HCT116 (cell line): ENCODE measurements at regions not wholly inside any gene's neighbourhood (a gene's known extent, or its start where the extent isn't known, plus 50 kb on each side); places are given as distances from the start of the nearest gene placed in this dataset.

Experiments
- ATAC-seq: fragments of 200-7000 bp; cut with Tn5 transposase; 2 replicates; pipeline ENCODE4 v1.9.1; 2020; ENCODE audit warnings: mild to moderate bottlenecking, moderate library complexity
- BruUV-seq: library from RNA; stranded (reverse); fragments of 400-500 nt; replicated peaks from 2 replicates; lab custom pipeline; 2021; lab: Mats Ljungman, UMichigan
- CTCF ChIA-PET: fragments of 300-600 bp; sonication (Branson Sonifier 250); formaldehyde crosslinking; loops from one replicate; lab custom pipeline; 2021; ENCODE audit warnings: antibody characterized with exemption; lab: Charles Lee
- POLR2A ChIA-PET: fragments of 300-600, 350-600 bp; sonication (Branson Sonifier 250); formaldehyde crosslinking; loops from one replicate; lab custom pipeline; 2021; ENCODE audit warnings: antibody characterized with exemption; lab: Charles Lee
- RAD21 ChIA-PET, 2 experiments: fragments of 300-600 bp; sonication (Branson Sonifier 250); formaldehyde crosslinking; loops; one replicate each; lab custom pipeline; 2023; ENCODE audit warnings: low total read pairs in 2 of 2; ENCODE audit not compliant: uncharacterized antibody in 2 of 2, unreplicated experiment in 2 of 2, low non-redundant PET in 1 of 2; lab: Charles Lee
- DNase-seq: peaks from one replicate; pipeline ENCODE4 v3.0.0-alpha.2; 2010; ENCODE audit warnings: low read depth, low spot score
- H2AFZ ChIP-seq: fragments of 200-600 bp; shearing (Covaris generic), sonication (generic); 2 replicates; pipeline ENCODE4 v1.6.1; 2017; ENCODE audit warnings: low read depth, mixed run types, mixed read lengths, antibody characterized with exemption, low read length; ENCODE audit not compliant: poor library complexity, severe bottlenecking
- H3K27ac ChIP-seq: 2 replicates; pipeline ENCODE4 v1.5.1; 2012; ENCODE audit warnings: low read depth, low read length
- H3K27me3 ChIP-seq: fragments of 200-600 bp; sonication (generic); 2 replicates; pipeline ENCODE4 v1.6.1; 2016; ENCODE audit warnings: mixed run types, low read length, mixed read lengths; ENCODE audit not compliant: insufficient read depth
- H3K36me3 ChIP-seq, 2 experiments: fragments of 200-500 bp in 1 of 2; fragments of 200-600 bp in 1 of 2; sonication (Bioruptor generic) in 1 of 2; sonication (generic) in 1 of 2; 2 replicates each; pipeline versions ENCODE4 v1.5.1 to v1.6.1; 2014 to 2016; ENCODE audit warnings: low read length in 2 of 2, inconsistent platforms in 1 of 2, mixed read lengths in 1 of 2, mixed run types in 1 of 2; ENCODE audit not compliant: insufficient read depth in 2 of 2, control insufficient read depth in 1 of 2
- H3K4me1 ChIP-seq, 2 experiments: fragments of 200-600 bp in 1 of 2; sonication (generic) in 1 of 2; 2 replicates each; pipeline versions ENCODE4 v1.5.1 to v1.6.1; 2012 to 2017; ENCODE audit warnings: low read length in 2 of 2, inconsistent platforms in 1 of 2, mild to moderate bottlenecking in 1 of 2, mixed read lengths in 1 of 2, mixed run types in 1 of 2, moderate library complexity in 1 of 2; ENCODE audit not compliant: insufficient read depth in 2 of 2, control insufficient read depth in 1 of 2
- H3K4me2 ChIP-seq: fragments of 200-600 bp; sonication (generic); 2 replicates; pipeline ENCODE4 v1.6.1; 2017; ENCODE audit warnings: mixed run types, low read length, mixed read lengths
- H3K4me3 ChIP-seq, 2 experiments: fragments of 200-600 bp in 1 of 2; sonication (generic) in 1 of 2; replicated peaks in 1 of 2; 2 replicates each; pipeline ENCODE4 v1.5.1; 2011 to 2016; ENCODE audit warnings: low read length in 2 of 2, control low read depth in 1 of 2, low read depth in 1 of 2, mild to moderate bottlenecking in 1 of 2, mixed read lengths in 1 of 2, mixed run types in 1 of 2
- H3K79me2 ChIP-seq: fragments of 200-600 bp; sonication (generic); 2 replicates; pipeline ENCODE4 v1.6.1; 2017; ENCODE audit warnings: mild to moderate bottlenecking, mixed run types, low read length, moderate library complexity, mixed read lengths; ENCODE audit not compliant: insufficient read depth
- H3K9ac ChIP-seq: fragments of 200-600 bp; sonication (generic); 2 replicates; pipeline ENCODE4 v1.6.1; 2016; ENCODE audit warnings: low read length, mixed read lengths
- H3K9me2 ChIP-seq: fragments of 200-600 bp; sonication (generic), shearing (Covaris generic); 2 replicates; pipeline ENCODE4 v1.6.1; 2017; ENCODE audit warnings: mixed run types, mild to moderate bottlenecking, moderate library complexity; ENCODE audit not compliant: insufficient read depth
- H3K9me3 ChIP-seq, 2 experiments: fragments of 200-500 bp in 1 of 2; fragments of 200-600 bp in 1 of 2; sonication (Bioruptor generic) in 1 of 2; sonication (generic) in 1 of 2; 2 replicates each; pipeline ENCODE4 v1.6.1; 2014 to 2017; ENCODE audit warnings: low read length in 2 of 2, mixed read lengths in 2 of 2, inconsistent platforms in 1 of 2, low read depth in 1 of 2, mild to moderate bottlenecking in 1 of 2, mixed run types in 1 of 2, moderate library complexity in 1 of 2; ENCODE audit not compliant: control insufficient read depth in 1 of 2, insufficient read depth in 1 of 2
- H4K20me1 ChIP-seq: fragments of 200-600 bp; sonication (generic), shearing (Covaris generic); 2 replicates; pipeline ENCODE4 v1.6.1; 2017; ENCODE audit warnings: mixed run types, mild to moderate bottlenecking, moderate library complexity; ENCODE audit not compliant: insufficient read depth
- CBX3 ChIP-seq: IDR thresholded peaks from 2 replicates; pipeline ENCODE4 v1.6.1; 2012; ENCODE audit warnings: low read depth
- CEBPB ChIP-seq: IDR thresholded peaks from 2 replicates; pipeline ENCODE4 v1.6.1; 2012; ENCODE audit warnings: low read depth
- ELF1 ChIP-seq: IDR thresholded peaks from 2 replicates; pipeline ENCODE4 v1.6.1; 2012; ENCODE audit warnings: low read depth, borderline replicate concordance
- EZH2phosphoT487 ChIP-seq: fragments of 200-600 bp; IDR thresholded peaks from 2 replicates; pipeline ENCODE4 v1.6.1; 2018; ENCODE audit warnings: antibody characterized with exemption, borderline replicate concordance
- FOSL1 ChIP-seq: IDR thresholded peaks from 2 replicates; pipeline ENCODE4 v1.6.1; 2012; ENCODE audit warnings: low read depth
- POLR2A ChIP-seq: IDR thresholded peaks from 2 replicates; pipeline ENCODE4 v1.7.0; 2011; ENCODE audit warnings: borderline replicate concordance; ENCODE audit not compliant: insufficient read depth, insufficient read length; ENCODE audit errors: extremely low read depth
- SIN3A ChIP-seq: IDR thresholded peaks from 2 replicates; pipeline ENCODE4 v1.6.1; 2012; ENCODE audit warnings: low read depth
- SRF ChIP-seq: IDR thresholded peaks from 2 replicates; pipeline ENCODE4 v1.6.1; 2012; ENCODE audit warnings: low read depth
- YY1 ChIP-seq: IDR thresholded peaks from 2 replicates; pipeline ENCODE4 v1.6.1; 2011; ENCODE audit warnings: low read length, low read depth, moderate library complexity, mild to moderate bottlenecking; ENCODE audit not compliant: insufficient replicate concordance; ENCODE audit errors: extremely low read depth
- ZFX ChIP-seq: fragments of 450-650 bp; IDR thresholded peaks from 2 replicates; pipeline ENCODE4 v1.6.1; 2017
- intact Hi-C: fragments of 100-400 bp; cut with micrococcal nuclease; formaldehyde crosslinking; loops from 2 replicates; pipeline ENCODE4 v1.10.0; 2022
- TF ChIP-seq, protein P1 (sequence below): IDR thresholded peaks from 2 replicates; pipeline ENCODE4 v1.6.1; 2012; ENCODE audit warnings: low read depth
- TF ChIP-seq, protein P2 (sequence below), 3 experiments: fragments of 200-600 bp in 1 of 3; sonication (generic) in 1 of 3; IDR thresholded peaks in 2 of 3; conservative IDR thresholded peaks in 1 of 3; 2 replicates each; pipeline ENCODE4 v1.5.1; 2012 to 2017; ENCODE audit warnings: low read depth in 2 of 3, low read length in 2 of 3, antibody characterized with exemption in 1 of 3, borderline replicate concordance in 1 of 3, control low read depth in 1 of 3, mild to moderate bottlenecking in 1 of 3, mixed read lengths in 1 of 3, mixed run types in 1 of 3, moderate library complexity in 1 of 3; ENCODE audit not compliant: insufficient read depth in 1 of 3
- TF ChIP-seq, protein P3 (sequence below): IDR thresholded peaks from 2 replicates; pipeline ENCODE4 v1.6.1; 2012

DNA sequence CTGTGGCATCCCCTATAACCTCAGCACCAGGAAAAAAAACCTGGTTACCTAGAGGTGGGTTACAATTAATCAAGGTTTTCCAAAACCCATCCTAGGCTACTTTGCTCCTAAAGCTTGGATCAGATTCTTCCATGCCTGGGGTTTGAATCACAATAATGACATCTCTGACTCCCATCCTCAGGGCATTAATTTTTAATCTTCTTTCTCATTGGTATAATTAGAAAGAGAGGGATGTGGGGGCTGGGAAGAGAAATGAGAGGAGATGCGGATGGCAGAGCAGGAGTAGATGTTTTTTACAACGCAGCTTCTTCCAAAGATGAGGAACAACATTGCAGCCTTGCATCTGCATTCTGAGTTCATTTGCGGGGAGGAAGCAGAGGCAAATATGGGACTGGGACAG lies 117.2 kb upstream of the E2F8 start:
- Histone ChIP-seq H3K4me3 (no peak overlapping the region), H3K9me2 (no peaks in the 10 kb centered on the region), H3K4me1 (no peaks in the 10 kb centered on the region), H2AFZ (no peak overlapping the region), H3K27me3 (peaks cover 81% of the 10 kb centered on the region), H3K4me2 (no peak overlapping the region), H4K20me1 (no peaks in the 10 kb centered on the region; the same call in 1 of the 2 replicates), H3K27ac (no peak overlapping the region), H3K79me2 (no peaks in the 10 kb centered on the region), H3K9me3 (no peaks in the 10 kb centered on the region), H3K9ac (no peak overlapping the region), H3K36me3 (no peaks in the 10 kb centered on the region)
- CTCF ChIA-PET = no interaction called here
- POLR2A ChIA-PET = no interaction called here
- DNase-seq = no peak
- RAD21 ChIA-PET = no interaction called here
- BruUV-seq = no TSS peak
- intact Hi-C loops = no loop called here
- TF ChIP-seq ELF1 = no peak
- no peak for TF ChIP-seq ZFX
- TF ChIP-seq SIN3A = no peak
- TF ChIP-seq, protein P1, sequence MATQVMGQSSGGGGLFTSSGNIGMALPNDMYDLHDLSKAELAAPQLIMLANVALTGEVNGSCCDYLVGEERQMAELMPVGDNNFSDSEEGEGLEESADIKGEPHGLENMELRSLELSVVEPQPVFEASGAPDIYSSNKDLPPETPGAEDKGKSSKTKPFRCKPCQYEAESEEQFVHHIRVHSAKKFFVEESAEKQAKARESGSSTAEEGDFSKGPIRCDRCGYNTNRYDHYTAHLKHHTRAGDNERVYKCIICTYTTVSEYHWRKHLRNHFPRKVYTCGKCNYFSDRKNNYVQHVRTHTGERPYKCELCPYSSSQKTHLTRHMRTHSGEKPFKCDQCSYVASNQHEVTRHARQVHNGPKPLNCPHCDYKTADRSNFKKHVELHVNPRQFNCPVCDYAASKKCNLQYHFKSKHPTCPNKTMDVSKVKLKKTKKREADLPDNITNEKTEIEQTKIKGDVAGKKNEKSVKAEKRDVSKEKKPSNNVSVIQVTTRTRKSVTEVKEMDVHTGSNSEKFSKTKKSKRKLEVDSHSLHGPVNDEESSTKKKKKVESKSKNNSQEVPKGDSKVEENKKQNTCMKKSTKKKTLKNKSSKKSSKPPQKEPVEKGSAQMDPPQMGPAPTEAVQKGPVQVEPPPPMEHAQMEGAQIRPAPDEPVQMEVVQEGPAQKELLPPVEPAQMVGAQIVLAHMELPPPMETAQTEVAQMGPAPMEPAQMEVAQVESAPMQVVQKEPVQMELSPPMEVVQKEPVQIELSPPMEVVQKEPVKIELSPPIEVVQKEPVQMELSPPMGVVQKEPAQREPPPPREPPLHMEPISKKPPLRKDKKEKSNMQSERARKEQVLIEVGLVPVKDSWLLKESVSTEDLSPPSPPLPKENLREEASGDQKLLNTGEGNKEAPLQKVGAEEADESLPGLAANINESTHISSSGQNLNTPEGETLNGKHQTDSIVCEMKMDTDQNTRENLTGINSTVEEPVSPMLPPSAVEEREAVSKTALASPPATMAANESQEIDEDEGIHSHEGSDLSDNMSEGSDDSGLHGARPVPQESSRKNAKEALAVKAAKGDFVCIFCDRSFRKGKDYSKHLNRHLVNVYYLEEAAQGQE = no peak
- no peak for TF ChIP-seq CEBPB
- TF ChIP-seq FOSL1 = no peak
- TF ChIP-seq POLR2A = no peak
- TF ChIP-seq YY1 = no peak
- TF ChIP-seq EZH2phosphoT487 = no peak
- TF ChIP-seq, protein P2, sequence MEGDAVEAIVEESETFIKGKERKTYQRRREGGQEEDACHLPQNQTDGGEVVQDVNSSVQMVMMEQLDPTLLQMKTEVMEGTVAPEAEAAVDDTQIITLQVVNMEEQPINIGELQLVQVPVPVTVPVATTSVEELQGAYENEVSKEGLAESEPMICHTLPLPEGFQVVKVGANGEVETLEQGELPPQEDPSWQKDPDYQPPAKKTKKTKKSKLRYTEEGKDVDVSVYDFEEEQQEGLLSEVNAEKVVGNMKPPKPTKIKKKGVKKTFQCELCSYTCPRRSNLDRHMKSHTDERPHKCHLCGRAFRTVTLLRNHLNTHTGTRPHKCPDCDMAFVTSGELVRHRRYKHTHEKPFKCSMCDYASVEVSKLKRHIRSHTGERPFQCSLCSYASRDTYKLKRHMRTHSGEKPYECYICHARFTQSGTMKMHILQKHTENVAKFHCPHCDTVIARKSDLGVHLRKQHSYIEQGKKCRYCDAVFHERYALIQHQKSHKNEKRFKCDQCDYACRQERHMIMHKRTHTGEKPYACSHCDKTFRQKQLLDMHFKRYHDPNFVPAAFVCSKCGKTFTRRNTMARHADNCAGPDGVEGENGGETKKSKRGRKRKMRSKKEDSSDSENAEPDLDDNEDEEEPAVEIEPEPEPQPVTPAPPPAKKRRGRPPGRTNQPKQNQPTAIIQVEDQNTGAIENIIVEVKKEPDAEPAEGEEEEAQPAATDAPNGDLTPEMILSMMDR (IDR thresholded peaks at IDR 0.05 in 2 of 3, conservative IDR thresholded peaks at IDR 0.05 in 1 of 3; ENCODE audit: borderline replicate concordance in 1 of 3, insufficient read depth in 1 of 3, low read depth in 2 of 3, low read length in 2 of 3) = no peak
- no peak for TF ChIP-seq CBX3
- no peak for TF ChIP-seq SRF
- TF ChIP-seq, protein P3, sequence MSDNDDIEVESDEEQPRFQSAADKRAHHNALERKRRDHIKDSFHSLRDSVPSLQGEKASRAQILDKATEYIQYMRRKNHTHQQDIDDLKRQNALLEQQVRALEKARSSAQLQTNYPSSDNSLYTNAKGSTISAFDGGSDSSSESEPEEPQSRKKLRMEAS = no peak
- no peak for ATAC-seq
